H9 (cell line): ENCODE measurements at regions not wholly inside any gene's neighbourhood (a gene's known extent, or its start where the extent isn't known, plus 50 kb on each side); places are given as distances from the start of the nearest gene placed in this dataset.

Experiments
- DNase-seq: peaks from one replicate; pipeline ENCODE4 v3.0.0-alpha.2; 2017
- H2AFZ ChIP-seq: one replicate; pipeline ENCODE4 v1.6.1; 2013; ENCODE audit warnings: mild to moderate bottlenecking, low read length, control low read depth, moderate library complexity
- H2AK5ac ChIP-seq: 2 replicates; pipeline ENCODE4 v1.6.1; 2013; ENCODE audit warnings: low read length, control low read depth, mixed read lengths; ENCODE audit not compliant: insufficient read length
- H2BK120ac ChIP-seq: one replicate; pipeline ENCODE4 v1.6.1; 2013; ENCODE audit warnings: low read depth, mild to moderate bottlenecking, low read length, control low read depth, inconsistent platforms; ENCODE audit not compliant: poor library complexity, severe bottlenecking
- H2BK12ac ChIP-seq: 2 replicates; pipeline ENCODE4 v1.6.1; 2013; ENCODE audit warnings: low read length, control low read depth, mixed read lengths, low read depth; ENCODE audit not compliant: insufficient read length
- H2BK15ac ChIP-seq: 2 replicates; pipeline ENCODE4 v1.6.1; 2013; ENCODE audit warnings: low read depth, low read length, control low read depth
- H2BK20ac ChIP-seq: one replicate; pipeline ENCODE4 v1.6.1; 2013; ENCODE audit warnings: low read depth, mild to moderate bottlenecking, low read length, control low read depth, inconsistent platforms; ENCODE audit not compliant: poor library complexity, severe bottlenecking
- H2BK5ac ChIP-seq: 2 replicates; pipeline ENCODE4 v1.6.1; 2013; ENCODE audit warnings: low read length, control low read depth, mixed read lengths; ENCODE audit not compliant: insufficient read length
- H3K14ac ChIP-seq: 2 replicates; pipeline ENCODE4 v1.6.1; 2013; ENCODE audit warnings: low read length, control low read depth; ENCODE audit not compliant: insufficient read depth
- H3K18ac ChIP-seq: 2 replicates; pipeline ENCODE4 v1.6.1; 2013; ENCODE audit warnings: low read depth, mild to moderate bottlenecking, mixed read lengths, low read length, control low read depth; ENCODE audit not compliant: insufficient read length
- H3K23ac ChIP-seq: 2 replicates; pipeline ENCODE4 v1.6.1; 2013; ENCODE audit warnings: low read length, control low read depth, mixed read lengths, low read depth; ENCODE audit not compliant: insufficient read length
- H3K23me2 ChIP-seq: 2 replicates; pipeline ENCODE4 v1.6.1; 2013; ENCODE audit warnings: low read depth, mild to moderate bottlenecking, mixed read lengths, low read length, control low read depth; ENCODE audit not compliant: insufficient read length, poor library complexity, severe bottlenecking
- H3K27ac ChIP-seq: 2 replicates; pipeline ENCODE4 v1.5.1; 2013; ENCODE audit warnings: low read length, control low read depth, mixed read lengths, low read depth; ENCODE audit not compliant: insufficient read length
- H3K27me3 ChIP-seq: 2 replicates; pipeline ENCODE4 v1.6.1; 2013; ENCODE audit warnings: low read length, control low read depth, inconsistent platforms; ENCODE audit not compliant: insufficient read depth
- H3K4ac ChIP-seq: 2 replicates; pipeline ENCODE4 v1.6.1; 2013; ENCODE audit warnings: low read depth, mild to moderate bottlenecking, control low read depth, inconsistent platforms, low read length, moderate library complexity
- H3K4me1 ChIP-seq: 2 replicates; pipeline ENCODE4 v1.6.1; 2013; ENCODE audit warnings: low read length, control low read depth, inconsistent platforms; ENCODE audit not compliant: insufficient read depth
- H3K4me2 ChIP-seq: 2 replicates; pipeline ENCODE4 v1.6.1; 2013; ENCODE audit warnings: low read length, control low read depth, mixed read lengths; ENCODE audit not compliant: insufficient read length, insufficient read depth
- H3K56ac ChIP-seq: 2 replicates; pipeline ENCODE4 v1.6.1; 2013; ENCODE audit warnings: low read depth, mild to moderate bottlenecking, mixed read lengths, low read length, control low read depth; ENCODE audit not compliant: insufficient read length
- H3K79me1 ChIP-seq: 2 replicates; pipeline ENCODE4 v1.6.1; 2013; ENCODE audit warnings: low read depth, mild to moderate bottlenecking, moderate library complexity, low read length, control low read depth, inconsistent platforms; ENCODE audit not compliant: insufficient read depth, poor library complexity, severe bottlenecking
- H3K79me2 ChIP-seq: 2 replicates; pipeline ENCODE4 v1.6.1; 2013; ENCODE audit warnings: low read length, control low read depth, inconsistent platforms; ENCODE audit not compliant: insufficient read depth
- H3K9ac ChIP-seq: 2 replicates; pipeline ENCODE4 v1.6.1; 2013; ENCODE audit warnings: low read length, control low read depth, mixed read lengths; ENCODE audit not compliant: insufficient read length; ENCODE audit errors: extremely low read depth
- H3K9me3 ChIP-seq: one replicate; pipeline ENCODE4 v1.6.1; 2013; ENCODE audit warnings: low read depth, low read length, inconsistent platforms; ENCODE audit not compliant: control insufficient read depth
- H3T11ph ChIP-seq: one replicate; pipeline ENCODE4 v1.6.1; 2013; ENCODE audit warnings: mild to moderate bottlenecking, low read length, control low read depth, inconsistent platforms
- H4K20me1 ChIP-seq: one replicate; pipeline ENCODE4 v1.6.1; 2013; ENCODE audit not compliant: control insufficient read depth, insufficient read length, insufficient read depth
- H4K5ac ChIP-seq: 2 replicates; pipeline ENCODE4 v1.6.1; 2013; ENCODE audit warnings: low read depth, mild to moderate bottlenecking, mixed read lengths, low read length, control low read depth; ENCODE audit not compliant: insufficient read length
- H4K8ac ChIP-seq: replicated peaks from 2 replicates; pipeline ENCODE4 v1.6.1; 2013; ENCODE audit warnings: low read length, control low read depth, mixed read lengths, low read depth; ENCODE audit not compliant: insufficient read length
- H4K91ac ChIP-seq: 2 replicates; pipeline ENCODE4 v1.6.1; 2013; ENCODE audit warnings: low read depth, mild to moderate bottlenecking, moderate library complexity, mixed read lengths, low read length, control low read depth; ENCODE audit not compliant: insufficient read length
- H3K27ac Mint-ChIP-seq, 3 experiments: 2 replicates in 2 of 3; 3 replicates in 1 of 3; pipeline ENCODE4 v1.8.0; 2020 to 2021; ENCODE audit warnings: mixed read lengths in 3 of 3, mild to moderate bottlenecking in 1 of 3, moderate library complexity in 1 of 3
- H3K27me3 Mint-ChIP-seq: 2 replicates; pipeline ENCODE4 v1.8.0; 2021; ENCODE audit warnings: low read depth, mild to moderate bottlenecking, moderate library complexity, mixed read lengths
- H3K36me3 Mint-ChIP-seq, 3 experiments: 2 replicates in 2 of 3; 3 replicates in 1 of 3; pipeline ENCODE4 v1.8.0; 2020 to 2021; ENCODE audit warnings: low read depth in 3 of 3, mixed read lengths in 3 of 3; ENCODE audit not compliant: insufficient read depth in 1 of 3
- H3K4me1 Mint-ChIP-seq, 2 experiments: 2 replicates each; pipeline ENCODE4 v1.8.0; 2020; ENCODE audit warnings: mixed read lengths in 2 of 2
- H3K4me3 Mint-ChIP-seq, 2 experiments: 2 replicates in 1 of 2; 3 replicates in 1 of 2; pipeline ENCODE4 v1.8.0; 2020 to 2021; ENCODE audit warnings: mild to moderate bottlenecking in 2 of 2, mixed read lengths in 2 of 2, moderate library complexity in 1 of 2
- H3K9me3 Mint-ChIP-seq, 2 experiments: 2 replicates in 1 of 2; 3 replicates in 1 of 2; pipeline ENCODE4 v1.8.0; 2020; ENCODE audit warnings: mild to moderate bottlenecking in 2 of 2, mixed read lengths in 2 of 2, moderate library complexity in 1 of 2
- CTCF ChIP-seq: fragments of 200-600 bp; sonication (generic); conservative IDR thresholded peaks from 3 replicates; pipeline ENCODE4 v1.8.0; 2021; ENCODE audit warnings: antibody characterized with exemption, mild to moderate bottlenecking
- WGBS: extraction: QIAGEN DNeasy Blood & Tissue Kit; methylation state at CpG from one replicate; pipeline ENCODE4 v1.1.7; 2013; ENCODE audit warnings: missing lambda C conversion rate, low lambda C conversion rate, mixed read lengths; ENCODE audit not compliant: insufficient read length; ENCODE audit errors: extremely low coverage; 5-methylcytosine and 5-hydroxymethylcytosine counted together

GRCh38 chr21:18771845-18772380 is 368.3 kb upstream of the TMPRSS15 start:
- Histone ChIP-seq H2BK120ac (no peak overlapping the region), H4K8ac (no peak overlapping the region), H2AFZ (no peak overlapping the region), H2BK12ac (no peak overlapping the region), H2BK15ac (no peak overlapping the region), H3K27me3 (no peaks in the 10 kb centered on the region), H3K79me2 (no peaks in the 10 kb centered on the region), H3K56ac (no peak overlapping the region), H3K23ac (no peak overlapping the region), H3T11ph (no peak overlapping the region), H3K27ac (no peak overlapping the region), H3K4me2 (no peak overlapping the region), H3K9ac (no peak overlapping the region), H3K4me1 (no peaks in the 10 kb centered on the region), H3K79me1 (no peaks in the 10 kb centered on the region), H4K5ac (no peak overlapping the region), H2BK5ac (no peak overlapping the region), H3K4ac (no peak overlapping the region), H3K9me3 (no peaks in the 10 kb centered on the region), H3K23me2 (no peaks in the 10 kb centered on the region), H2AK5ac (no peak overlapping the region), H3K18ac (no peak overlapping the region), H4K20me1 (no peaks in the 10 kb centered on the region), H2BK20ac (no peak overlapping the region), H4K91ac (no peak overlapping the region), H3K14ac (no peak overlapping the region)
- H3K4me1 Mint-ChIP-seq = no peaks in the 10 kb centered on the region
- no peak for TF ChIP-seq CTCF
- H3K4me3 Mint-ChIP-seq = no peak overlapping the region
- H3K36me3 Mint-ChIP-seq = no peaks in the 10 kb centered on the region; a peak in 1 of 7 replicates
- H3K9me3 Mint-ChIP-seq = no peaks in the 10 kb centered on the region
- no peak overlapping the region for H3K27ac Mint-ChIP-seq
- no peak for DNase-seq
- no CpG with 5 or more reads among the region's 4 CpGs for WGBS
- H3K27me3 Mint-ChIP-seq = no peaks in the 10 kb centered on the region
